ENCODE measurements at regions not wholly inside any gene's neighbourhood (a gene's known extent, or its start where the extent isn't known, plus 50 kb on each side); places are given as distances from the start of the nearest gene placed in this dataset.

GRCh38 chr1:213324859-213325258 lies 273.8 kb downstream of the RPS6KC1 start:
- DNase-seq (ENCODE audit: extremely low read depth, low read depth): no peak
- TF ChIP-seq CTCF (IDR thresholded peaks at IDR 0.05; ENCODE audit: low read depth, low read length): no peak

- no peak for TF ChIP-seq CTCF (IDR thresholded peaks at IDR 0.05; ENCODE audit: low read depth, low read length)
- DNase-seq (ENCODE audit: extremely low read depth, low read depth): no peak
Measured at GRCh38 chr1:213325482-213325881, 274.4 kb downstream of the RPS6KC1 start.

GRCh38 chr1:213326281-213327016 lies 275.4 kb downstream of the RPS6KC1 start:
- TF ChIP-seq CTCF (IDR thresholded peaks at IDR 0.05; ENCODE audit: low read depth, low read length): no peak

GRCh38 chr1:213327017-213327667 lies 276.1 kb downstream of the RPS6KC1 start:
- DNase-seq (ENCODE audit: extremely low read depth, low read depth): no peak
- TF ChIP-seq CTCF (IDR thresholded peaks at IDR 0.05; ENCODE audit: low read depth, low read length): no peak

More at GRCh38 chr1:213326281-213327016, 275.4 kb downstream of the RPS6KC1 start:
- DNase-seq (ENCODE audit: extremely low read depth, low read depth): no peak

GRCh38 chr1:213329406-213330008 lies 278.5 kb downstream of the RPS6KC1 start:
- no peak for TF ChIP-seq CTCF (IDR thresholded peaks at IDR 0.05; ENCODE audit: low read depth, low read length)

GRCh38 chr1:213330281-213330680 lies 279.2 kb downstream of the RPS6KC1 start:
- no peak for DNase-seq (ENCODE audit: extremely low read depth, low read depth)

More at GRCh38 chr1:213329406-213330008, 278.5 kb downstream of the RPS6KC1 start:
- no peak for DNase-seq (ENCODE audit: extremely low read depth, low read depth)

More at GRCh38 chr1:213330281-213330680, 279.2 kb downstream of the RPS6KC1 start:
- no peak for TF ChIP-seq CTCF (IDR thresholded peaks at IDR 0.05; ENCODE audit: low read depth, low read length)

Measured in AG09319 (cell line).